ENCODE measurements at regions not wholly inside any gene's neighbourhood (a gene's known extent, or its start where the extent isn't known, plus 50 kb on each side); places are given as distances from the start of the nearest gene placed in this dataset.
"Not testable (repeated sequence)": the region's sequence is repeated elsewhere in the genome, so short reads cannot be mapped to it uniquely, and the experiment has no call there.

DNA sequence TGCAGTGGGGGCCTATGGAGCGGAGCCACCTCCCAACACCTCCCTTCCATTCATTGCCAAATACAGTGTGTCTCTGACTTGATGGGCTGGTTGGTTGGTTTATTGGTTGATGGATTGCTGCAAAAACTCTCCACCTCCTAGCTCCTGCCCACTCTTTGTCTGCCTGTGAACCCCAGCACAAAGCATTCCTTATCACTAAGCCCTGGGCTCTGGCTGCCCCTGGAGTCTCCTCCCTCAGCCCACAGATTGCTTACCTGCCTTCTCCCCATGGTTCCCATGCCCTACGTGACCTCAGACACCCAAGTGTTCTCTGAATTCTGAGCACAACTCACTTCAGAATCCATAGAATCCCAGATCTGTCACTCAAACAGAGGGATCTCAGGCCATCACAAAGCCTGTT lies 139.1 kb upstream of the TPM1 start:
- no peak for DNase-seq

DNA sequence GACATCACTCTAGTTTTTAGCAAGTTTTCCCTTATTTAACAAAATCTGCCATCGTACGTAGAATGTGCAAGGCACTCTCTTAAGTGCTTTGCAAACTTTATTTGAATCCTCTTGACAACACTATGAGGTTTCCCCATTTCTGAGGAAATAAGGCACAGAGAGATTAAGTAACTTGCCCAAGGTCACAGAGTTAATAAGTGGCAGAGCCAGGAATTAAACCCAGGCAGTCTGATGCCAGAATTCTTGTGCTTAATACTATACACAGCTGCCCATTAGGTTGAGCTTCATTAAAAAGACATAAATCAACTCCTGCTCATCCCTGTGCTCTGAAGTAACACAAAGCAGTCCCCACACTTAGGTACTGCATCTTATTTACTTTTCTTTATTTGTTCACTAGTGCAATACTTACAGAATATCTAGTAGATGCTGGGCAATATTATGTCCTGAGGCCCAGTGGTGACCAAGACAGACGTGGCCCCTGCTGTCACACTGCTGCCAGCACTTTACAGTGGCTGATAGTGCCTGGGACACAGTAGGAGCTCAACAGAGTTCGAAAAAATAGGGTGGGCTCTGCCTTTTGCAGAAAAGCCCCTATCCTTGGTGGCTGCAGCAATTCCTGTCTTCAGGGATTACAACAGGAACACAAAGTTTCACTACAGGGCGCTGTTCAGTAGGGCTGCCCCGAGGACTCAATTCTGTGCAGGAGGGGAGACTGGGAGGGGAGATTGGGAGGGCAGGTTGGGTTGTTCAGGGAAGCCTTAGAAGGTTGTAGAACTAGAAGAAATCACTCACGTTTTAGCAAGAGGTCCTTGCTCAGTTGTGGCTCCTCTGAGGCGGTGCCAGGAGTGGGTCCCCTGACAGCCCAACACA lies 138.3 kb upstream of the TPM1 start:
- DNase-seq: no peak

DNA sequence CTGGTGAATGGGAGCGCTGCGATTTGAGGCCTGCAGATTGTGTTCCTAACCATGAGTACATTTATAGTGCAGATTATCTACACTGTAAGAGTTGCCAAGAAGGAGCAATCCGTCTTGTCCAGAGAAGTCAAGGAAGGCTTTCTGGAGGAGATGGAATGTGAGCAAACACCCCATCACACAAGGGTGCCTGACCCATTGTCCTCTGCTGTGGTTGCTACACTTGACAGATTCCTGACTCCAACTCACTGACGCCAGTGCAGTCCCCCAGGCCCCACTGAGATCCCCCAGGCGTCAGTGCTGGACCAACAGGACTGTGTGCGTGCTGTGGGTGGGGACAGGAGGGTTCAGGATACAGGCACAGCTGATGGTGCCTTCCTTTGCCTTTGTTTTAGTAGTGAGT lies 135.9 kb upstream of the TPM1 start:
- DNase-seq: no peak

DNA sequence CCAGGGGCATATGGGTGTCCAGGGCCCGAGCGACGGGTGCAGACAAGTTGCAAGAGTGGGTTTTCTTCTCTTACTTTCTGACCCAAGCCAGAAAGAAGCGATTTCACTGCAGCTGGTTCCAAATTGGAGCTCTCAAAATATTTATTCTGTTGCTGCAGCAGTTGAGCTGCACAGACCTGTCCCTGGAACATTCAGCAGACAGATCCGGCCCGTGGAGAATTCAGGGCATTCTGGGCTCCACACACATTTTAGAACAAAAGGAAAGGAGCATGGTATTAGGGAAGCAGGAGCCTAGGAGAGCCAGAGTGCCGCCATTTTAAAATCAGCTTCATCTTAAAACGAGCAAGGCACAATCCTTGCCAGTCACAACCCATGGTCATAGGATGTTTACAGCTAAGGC lies 135.3 kb upstream of the TPM1 start:
- DNase-seq: no peak

DNA sequence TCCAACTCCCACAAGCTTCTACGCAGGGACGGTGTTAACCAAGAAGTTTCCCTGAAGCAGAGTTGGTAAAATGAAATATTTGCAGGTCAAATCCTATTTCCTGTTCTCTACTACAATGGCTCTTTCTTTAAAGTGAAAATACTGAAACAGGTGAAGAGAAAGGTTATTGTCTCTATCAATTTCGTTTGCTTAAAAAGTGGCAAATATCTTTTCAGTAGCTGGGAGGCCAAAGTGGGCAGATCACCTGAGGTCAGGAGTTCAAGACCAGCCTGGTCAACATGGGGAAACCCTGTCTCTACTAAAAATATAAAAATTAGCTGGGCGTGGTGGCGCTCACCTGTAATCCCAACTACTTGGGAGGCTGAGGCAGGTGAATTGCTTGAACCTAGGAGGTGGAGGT lies 134.2 kb upstream of the TPM1 start:
- DNase-seq: not testable (repeated sequence)

DNA sequence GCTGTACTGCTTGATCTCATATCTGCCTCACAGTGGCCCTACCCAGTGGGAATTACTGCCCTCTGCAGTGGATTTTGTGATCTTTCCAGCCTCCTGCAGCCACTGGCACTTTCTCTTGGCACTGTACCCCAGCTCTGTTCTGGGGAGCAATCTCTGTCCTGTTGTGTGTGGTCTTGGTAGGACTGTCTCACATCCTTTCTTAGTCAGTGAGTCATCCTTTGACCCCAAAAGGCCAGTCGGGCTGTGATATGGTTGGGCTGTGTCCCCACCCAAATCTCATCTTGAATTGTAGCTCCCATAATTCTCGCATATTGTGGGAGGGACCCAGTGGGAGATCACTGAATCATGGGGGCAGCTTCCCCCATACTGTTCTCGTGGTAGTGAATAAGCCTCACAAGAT lies 133.3 kb upstream of the TPM1 start:
- no peak for DNase-seq

DNA sequence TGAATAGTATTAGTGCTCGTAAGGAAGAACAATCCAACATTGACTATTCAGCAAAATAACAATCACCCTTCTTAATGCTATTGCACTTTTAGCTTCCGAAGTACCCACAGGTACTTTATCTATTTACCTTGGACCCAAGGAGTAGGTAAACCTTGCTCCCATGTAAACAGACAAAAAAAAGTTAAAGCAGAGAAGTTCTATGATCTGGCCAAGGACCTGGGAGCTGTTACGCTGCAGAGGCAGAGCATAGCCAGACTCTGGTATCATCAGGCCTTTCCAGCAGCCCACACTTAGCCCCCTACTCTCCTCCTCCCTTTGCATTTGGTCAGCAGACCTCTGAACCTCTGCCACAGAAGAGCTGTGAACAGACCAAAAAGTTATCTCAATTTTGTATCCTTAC lies 130.3 kb upstream of the TPM1 start:
- DNase-seq: no peak

DNA sequence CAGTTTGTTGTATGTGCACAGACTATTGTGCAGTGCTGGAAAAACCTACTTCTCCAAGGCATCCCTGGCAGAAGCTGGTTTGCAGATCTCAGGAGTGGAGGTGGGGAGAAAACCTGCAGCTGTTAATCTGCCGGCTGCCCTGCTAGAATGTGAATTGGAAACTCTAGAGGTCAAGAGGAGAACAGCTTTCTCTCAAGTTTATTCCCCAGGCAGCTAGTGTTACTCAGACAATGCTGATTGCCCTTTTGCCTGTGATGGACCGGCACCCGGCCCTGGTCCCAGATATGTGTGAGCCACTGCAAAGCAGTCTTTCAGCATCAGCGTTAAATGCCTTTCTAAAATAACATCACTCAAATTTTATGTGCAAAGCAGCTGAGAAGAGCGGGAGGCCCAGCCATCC lies 129.7 kb upstream of the TPM1 start:
- no peak for DNase-seq

DNA sequence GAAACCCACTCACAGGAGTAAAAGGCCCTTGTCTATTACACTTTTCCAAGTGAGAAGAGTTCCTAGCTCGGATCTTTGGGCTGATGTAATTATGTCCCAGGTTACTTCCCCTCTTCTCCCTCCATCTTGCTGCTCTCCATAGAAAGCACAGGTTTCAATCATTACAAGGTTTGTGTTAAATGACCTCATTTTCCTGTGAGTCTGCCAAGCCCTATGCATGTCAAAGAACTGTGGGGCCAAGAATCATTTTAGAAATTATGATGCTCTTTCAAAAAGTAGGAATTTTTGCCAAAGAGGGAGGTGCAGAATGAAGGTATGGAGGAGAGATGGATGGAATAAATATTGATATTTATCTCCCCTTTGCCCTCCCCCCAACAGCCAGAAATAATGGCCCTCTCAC lies 129.3 kb upstream of the TPM1 start:
- DNase-seq: no peak

DNA sequence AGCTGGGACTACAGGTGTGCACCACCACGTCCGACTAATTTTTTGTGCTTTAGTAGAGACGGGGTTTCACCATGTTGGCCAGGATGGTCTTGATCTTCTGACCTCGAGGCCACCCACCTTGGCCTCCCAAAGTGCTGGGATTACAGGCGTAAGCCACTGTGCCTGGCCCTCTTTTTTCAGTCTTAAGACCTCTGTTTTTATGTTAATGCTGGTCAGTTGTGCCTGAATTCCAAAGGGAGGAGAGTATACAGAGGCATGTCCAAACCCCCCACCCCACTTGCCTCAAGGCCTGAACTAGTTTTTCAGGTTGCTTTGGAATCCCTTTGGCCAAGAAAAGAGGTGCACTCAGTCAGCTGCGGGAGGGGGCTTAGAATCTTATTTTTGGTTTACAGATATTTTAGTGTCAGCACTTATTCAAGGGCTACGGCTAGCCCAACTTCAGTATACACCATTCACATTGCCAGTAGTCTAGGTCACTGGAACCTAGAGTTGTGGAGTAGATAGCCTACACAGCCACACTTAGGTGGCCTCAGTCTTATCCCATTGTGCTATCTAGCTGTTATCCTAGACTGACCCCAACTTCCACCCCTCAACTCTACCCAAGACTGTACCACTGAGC lies 128.0 kb upstream of the TPM1 start:
- DNase-seq: no peak

DNA sequence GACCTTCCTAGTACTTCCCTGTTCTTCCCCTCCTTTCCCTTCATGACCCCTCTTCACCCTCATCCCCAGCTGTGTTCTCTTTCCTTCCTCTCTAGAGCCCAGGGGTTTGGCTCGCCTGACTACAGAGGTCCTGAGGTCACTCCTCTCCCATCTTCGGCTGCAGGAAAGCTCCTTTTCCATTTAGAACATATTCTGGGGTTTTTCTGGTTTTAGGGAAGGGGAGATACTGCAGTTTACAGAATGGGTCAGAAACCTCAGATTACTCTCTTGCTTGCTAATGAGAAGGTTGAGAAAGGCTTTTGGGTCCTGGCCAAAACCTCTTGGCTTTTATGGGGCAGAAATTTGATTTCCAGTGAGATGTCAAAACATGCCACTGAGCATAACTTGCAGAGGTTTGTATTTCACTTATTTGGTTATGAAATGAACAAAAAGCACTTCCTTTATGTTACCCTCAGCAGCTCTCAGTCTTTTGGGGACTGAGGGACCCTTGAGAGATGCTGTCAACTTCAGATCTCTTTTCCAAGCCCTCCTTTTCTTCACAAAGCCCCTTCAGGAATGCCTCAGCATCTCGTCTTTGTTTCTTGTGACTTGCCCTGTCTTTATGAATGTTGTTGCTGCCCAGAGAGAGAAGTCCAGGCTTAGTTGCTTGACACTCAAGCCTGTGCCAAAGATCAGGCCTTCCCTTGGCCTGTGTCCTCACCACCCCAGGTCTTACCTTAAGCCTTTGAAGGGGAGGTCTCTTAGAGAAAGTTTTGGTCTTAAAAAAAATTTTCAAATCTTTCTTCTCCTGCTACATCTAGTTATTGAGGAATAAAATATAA lies 121.7 kb upstream of the TPM1 start:
- no peak for DNase-seq

DNA sequence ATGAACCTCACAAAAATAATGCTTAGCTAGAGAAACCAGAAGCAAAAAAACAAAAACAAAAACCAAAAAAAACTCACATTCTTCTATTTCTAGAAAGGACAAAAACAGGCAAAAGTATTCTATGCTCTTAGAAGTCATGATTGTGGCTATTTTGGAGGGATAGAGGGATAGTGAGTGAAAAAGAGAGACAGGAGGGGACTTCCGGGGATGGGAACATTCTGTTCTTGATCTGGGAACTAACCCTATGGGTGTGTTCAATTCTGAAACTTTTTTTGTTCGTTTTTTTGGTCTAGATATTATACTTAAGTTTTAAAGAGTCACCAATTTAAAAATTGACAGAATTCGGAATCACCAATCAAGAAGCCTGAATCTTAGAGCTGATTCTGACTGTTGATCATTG lies 120.0 kb upstream of the TPM1 start:
- DNase-seq: no peak

DNA sequence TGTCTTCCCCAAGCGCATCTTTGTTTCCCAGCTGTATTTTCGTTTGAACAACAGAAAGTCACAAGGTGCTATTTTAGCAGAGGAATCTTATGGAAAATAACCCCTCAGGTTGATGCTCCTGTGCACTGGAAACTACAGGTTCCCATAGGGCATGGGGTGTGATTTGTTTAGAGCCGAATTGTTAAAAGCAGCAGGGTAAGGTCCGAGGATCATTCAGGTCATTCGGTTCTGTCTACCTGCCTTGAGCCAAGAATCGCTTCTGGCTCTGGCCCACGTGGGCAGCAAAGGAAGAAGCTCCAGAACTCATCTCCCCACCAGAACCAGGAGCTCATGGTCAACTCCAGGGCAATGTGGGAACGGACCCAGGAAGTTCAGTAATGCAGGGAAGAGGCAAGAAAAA lies 116.7 kb upstream of the TPM1 start:
- no peak for DNase-seq

DNA sequence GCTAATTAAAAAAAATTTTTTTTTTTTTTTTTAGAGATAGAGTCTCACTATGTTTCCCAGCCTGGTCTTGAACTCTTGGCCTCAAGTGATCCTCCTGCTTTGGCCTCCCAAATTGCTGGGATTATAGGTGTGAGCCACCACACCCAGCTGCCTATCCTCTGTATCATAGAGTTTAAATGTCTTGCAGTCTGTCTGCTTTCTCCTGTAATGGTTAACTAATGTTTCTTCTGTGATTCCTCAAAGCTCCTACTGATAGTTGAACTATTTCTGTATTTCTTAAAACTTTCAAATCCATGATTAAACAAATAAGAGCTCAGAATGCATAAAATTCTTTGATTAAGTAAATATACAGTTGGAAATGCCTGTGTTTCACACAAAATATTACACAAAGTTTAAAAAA lies 115.4 kb upstream of the TPM1 start:
- no peak for DNase-seq

DNA sequence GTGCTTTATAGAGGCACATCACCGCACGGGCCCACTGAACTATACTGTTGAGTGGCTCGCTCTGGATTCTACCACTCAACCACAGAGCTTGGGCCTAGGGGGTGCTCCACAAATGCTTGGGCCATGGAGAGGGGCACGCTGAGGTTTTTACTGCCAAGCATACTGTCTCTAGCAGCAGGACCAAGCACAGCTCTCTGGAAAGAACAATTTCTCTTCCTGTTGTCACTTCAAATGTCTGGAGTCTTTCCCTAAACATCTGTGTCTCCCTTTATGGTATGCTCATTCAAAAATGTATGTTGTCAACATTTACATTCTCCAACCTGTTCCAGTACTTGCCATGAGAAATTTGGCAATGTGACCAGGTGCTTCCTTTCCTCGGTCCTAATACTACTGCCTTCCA lies 114.7 kb upstream of the TPM1 start:
- no peak for DNase-seq

DNA sequence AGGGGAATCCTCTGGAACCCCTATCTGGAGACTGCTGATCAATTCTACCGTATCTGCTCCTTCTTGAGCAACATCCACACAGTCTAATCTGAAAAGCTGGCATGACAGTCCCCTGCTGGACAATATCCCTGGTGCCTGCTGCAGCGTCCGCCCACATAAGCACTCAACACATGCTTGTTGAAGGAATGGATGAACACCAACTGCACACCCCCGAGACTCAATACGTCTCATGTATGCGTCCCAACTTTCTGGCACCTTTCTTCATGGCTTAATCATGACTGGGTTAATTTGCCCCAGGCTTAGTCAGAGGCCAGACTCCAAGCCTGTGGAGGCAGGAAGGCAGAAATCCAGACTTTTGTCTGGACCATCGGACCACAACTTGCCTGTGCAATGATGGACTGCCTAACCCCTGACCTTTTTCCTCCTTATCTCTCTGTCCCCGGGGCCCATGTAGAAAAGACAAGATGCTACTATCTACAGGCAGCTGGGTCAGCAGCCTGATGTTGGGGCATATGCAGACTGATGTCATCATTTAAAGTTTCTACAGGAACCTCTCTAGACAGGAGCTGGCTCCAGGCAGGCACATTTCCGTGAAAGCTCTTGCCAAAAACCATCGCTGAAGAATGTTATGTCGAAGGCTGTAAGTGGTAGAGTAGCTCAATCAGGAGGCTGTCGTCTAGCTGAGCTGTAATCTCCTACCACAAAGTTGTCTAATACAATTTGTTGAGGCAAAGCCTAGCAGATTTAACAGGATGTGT lies 114.1 kb upstream of the TPM1 start:
- no peak for DNase-seq

DNA sequence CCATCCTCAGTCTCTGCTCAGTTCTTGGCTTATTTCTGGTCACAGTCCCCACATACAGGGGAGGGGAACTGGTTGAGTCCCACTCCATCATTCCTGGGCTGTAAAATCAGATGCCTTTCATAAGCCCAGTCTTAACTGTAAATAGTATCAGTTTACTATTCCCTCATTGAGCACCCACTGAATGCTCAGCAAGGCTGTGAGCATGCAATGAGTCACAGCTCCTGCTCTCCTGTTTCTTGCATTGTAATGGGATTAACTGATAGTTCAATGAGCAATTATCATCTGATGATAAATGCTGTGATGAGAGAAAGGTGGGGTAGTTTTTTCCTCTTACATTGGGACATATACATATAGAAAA lies 113.6 kb upstream of the TPM1 start:
- no peak for DNase-seq

DNA sequence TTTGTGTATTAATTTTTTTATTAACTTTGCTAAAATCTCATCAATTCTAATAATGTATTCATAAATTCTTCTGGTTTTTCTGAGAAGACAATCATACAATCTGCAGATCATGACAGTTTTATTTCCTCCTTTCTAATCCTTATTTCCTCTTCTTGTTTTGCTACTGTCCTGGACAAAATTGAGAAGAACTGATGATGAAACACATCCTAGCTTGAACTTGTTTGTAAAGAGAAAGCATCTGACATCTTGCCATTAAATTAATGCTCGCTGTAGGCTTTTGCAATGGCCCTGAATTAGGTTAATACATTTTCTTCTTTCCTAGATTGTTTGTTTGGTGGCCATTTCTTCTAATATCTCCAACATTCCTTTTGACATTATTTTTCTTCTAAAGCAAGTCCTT lies 110.9 kb upstream of the TPM1 start:
- no peak for DNase-seq

DNA sequence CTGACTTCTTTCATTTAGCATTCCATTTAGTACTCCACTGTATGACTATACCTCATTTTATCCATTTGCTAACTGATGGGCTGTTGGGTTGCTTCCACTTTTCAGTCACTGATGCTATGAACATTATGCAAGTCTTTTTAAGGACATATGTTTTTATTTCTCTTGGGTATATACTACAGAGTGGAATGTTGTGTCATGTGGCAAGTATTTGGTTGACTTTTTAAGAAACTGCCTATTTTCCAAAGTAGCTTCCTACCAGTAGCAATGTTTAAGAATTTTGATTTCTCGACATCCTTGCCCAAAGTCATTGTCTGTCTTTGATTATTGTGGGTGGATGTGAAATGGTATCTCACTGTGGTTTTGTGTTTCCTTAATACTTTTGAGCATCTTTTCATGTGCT lies 110.1 kb upstream of the TPM1 start:
- no peak for DNase-seq

DNA sequence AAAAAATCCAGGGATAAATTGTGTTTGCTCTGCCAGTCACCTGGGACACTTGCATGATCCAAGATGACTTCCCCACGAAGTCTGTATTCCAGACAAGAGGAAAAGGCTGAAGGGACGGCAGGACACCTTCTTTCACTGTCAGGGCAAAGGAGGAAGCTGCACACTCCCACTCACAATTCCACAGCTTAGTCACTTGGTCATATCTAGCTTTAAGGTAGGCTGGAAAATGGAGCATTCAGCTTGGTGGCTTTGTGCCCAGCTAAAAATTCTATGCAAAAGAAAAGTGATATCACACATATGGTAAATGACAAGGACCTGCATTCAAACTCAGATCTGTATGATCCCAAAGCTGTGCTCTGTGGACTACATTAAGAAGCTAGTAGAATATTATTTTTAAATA lies 109.2 kb upstream of the TPM1 start:
- no peak for DNase-seq

DNA sequence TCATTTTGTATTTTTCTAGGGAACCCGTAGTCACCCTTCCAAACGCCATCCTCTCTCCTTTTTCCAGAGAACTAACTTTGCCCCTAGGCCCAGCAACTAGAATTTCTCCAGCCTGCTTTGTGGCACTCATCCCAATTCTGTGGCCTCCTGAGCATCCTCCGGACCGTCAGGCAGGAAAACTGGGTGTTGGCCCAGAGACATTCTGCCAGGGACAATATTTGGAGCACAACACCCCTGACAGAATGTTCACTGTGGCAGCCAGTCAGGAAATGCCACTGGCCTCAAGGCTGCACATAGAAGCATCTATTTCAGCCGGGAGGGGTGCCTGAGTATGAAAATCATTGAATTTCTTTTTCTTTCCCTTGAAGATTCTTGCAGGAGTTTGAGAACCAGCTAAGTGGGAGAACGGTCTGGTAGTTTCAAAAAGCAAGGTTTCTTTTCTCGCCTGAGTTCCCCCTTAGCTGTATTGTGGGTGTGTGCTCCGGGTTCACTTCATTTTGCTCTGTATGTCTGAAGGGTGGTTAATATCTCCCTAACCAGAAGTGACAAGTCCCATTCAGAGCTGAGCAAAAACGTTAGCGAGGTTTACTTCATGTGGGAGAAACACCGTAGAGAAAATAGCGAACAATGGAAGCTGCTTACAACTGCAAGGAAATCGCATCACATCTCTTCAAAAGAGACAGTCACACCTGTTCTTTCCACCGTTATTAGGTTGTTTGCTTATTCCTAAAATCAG lies 108.1 kb upstream of the TPM1 start:
- no peak for DNase-seq

DNA sequence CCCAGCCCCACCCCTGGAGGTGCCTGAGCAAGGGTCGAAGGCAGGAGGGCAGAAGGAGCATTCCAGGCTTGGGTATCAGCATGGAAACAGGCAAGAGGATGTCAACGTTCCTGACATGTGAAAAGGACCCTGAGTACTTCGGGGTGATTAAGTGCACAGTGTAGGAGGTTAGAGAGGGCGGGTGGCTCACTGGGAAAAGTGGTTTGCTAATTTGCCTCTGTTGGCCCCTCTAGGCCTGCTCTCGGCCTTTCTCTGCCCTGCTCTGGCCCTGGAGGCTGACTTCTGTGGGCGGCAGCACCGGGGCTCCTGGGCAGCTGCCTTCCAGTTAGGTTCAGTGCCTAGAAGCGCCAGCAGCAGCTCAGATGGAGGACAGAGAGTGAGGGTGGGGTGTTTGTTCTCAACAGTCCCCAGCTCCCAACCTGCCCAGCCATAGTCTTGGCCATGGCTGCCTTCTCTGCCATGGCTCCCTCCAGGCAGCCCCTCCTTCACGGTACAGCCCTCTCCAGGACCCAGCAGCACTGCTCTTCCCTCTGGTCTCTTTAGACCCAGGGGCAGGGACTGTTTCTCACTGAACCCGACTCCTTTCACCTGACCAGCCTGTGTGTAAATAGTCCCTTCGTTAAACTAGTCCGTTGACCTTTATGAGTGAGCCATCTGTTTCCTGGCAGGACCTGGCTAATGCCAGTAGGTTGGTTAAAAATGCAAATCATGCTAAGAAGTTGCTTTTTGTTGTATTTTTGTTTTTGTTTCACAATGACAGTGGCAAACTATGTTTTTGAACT lies 107.1 kb upstream of the TPM1 start:
- no peak for DNase-seq

Measured in NCI-H1092 (cell line).